HG02571 (cell line): ENCODE measurements at regions not wholly inside any gene's neighbourhood (a gene's known extent, or its start where the extent isn't known, plus 50 kb on each side); places are given as distances from the start of the nearest gene placed in this dataset.

Experiments
- ATAC-seq: cut with Tn5 transposase; IDR thresholded peaks from one replicate; pipeline ENCODE4 v1.9.1; 2021; ENCODE audit warnings: mild to moderate bottlenecking, moderate library complexity; ENCODE audit not compliant: unreplicated experiment

GRCh38 chr3:4021162-4021561 is 221.9 kb downstream of the LRRN1 start:
- ATAC-seq = no peak

GRCh38 chr3:4029135-4029534 is 229.9 kb downstream of the LRRN1 start:
- ATAC-seq = no peak

DNA sequence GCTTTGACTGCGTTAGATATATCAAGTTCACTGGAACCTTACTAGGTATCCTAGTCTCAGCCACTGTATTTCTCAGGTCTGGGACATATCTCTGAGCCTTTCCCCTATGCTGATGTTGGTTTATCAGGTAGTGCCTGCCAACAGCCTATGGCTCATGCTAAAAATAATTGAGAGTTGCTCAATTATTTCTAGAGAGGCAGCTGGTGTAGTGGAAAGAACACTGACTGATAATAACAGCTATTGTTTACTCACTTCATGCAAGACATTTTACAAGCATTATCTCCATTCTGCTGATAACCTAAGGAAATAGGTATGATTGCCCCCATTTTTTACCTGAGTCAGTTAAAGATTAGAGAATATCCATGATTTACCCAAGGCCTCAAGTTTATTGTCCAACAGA is 231.4 kb downstream of the LRRN1 start:
- ATAC-seq = no peak

DNA sequence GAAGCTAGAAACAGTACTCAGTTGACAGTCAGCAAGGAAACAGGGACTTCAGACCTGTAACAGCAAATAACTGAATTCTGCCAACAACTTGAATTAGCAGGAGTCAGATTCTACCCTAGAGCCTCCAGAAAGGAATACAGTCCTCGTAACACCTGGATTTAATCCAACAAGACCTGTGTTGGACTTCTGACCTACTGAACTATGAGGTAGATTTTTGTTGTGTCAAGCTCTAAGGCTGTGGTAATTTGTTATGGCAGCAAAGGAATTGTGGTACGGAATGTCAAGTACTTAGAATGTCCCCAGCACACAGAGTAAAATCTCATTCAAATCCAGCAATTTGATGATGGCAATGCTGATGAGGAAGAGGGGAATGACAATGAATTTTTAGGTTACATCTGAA is 234.1 kb downstream of the LRRN1 start:
- ATAC-seq = no peak

- no peak for ATAC-seq
These were observed 236.8 kb downstream of the LRRN1 start for GRCh38 chr3:4036046-4036445.

DNA sequence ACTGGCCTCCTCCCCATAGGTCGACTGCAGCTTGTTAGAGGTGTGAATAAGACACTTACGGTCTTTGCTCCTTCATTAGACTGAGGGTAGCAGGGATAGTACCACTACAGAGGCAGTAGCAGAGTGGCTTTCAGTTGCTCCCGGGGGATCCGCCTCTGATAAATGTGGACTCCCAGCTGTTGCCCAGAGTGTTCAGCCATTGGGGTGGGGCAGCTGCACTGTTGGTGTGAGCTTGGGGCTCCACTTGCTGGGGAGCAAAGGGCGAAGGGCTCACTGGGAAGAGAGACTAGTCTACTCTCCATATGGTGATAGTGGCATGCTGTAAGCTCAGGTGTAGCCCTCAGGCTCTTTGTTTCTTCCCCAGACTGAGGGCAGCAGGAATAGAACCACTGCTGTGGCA is 239.1 kb downstream of the LRRN1 start:
- ATAC-seq = no peak

GRCh38 chr3:4042070-4042469 is 242.8 kb downstream of the LRRN1 start:
- no peak for ATAC-seq

- no peak for ATAC-seq
These were observed 243.6 kb downstream of the LRRN1 start for GRCh38 chr3:4042869-4043268.

GRCh38 chr3:4043867-4044575 is 244.8 kb downstream of the LRRN1 start:
- no peak for ATAC-seq

- no peak for ATAC-seq
These were observed 245.4 kb downstream of the LRRN1 start for GRCh38 chr3:4044619-4045018.

DNA sequence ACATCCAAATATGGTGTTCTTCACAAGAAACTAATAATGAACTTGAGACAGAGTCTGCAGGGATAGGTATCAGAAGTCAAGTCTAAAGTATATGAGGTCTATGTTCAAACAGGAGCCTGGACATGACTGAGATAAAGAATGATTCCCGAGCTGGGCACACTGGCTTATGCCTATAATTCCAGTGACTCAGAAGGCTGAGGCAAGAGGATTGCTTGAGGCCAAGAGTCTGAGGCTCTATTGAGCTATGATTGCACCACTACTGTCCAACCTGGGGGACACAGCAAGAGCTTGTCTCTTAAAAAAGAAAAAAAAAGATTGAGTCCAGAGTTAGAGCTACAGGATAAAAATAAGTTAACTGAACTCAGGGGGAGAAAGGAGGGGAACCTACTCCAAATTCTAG is 246.5 kb downstream of the LRRN1 start:
- no peak for ATAC-seq

- ATAC-seq = no peak
These were observed 248.1 kb downstream of the LRRN1 start for GRCh38 chr3:4047366-4047765.

- ATAC-seq = no peak
These were observed 250.5 kb upstream of the SETMAR start for GRCh38 chr3:4052706-4053105.

GRCh38 chr3:4053975-4054374 is 249.2 kb upstream of the SETMAR start:
- no peak for ATAC-seq

GRCh38 chr3:4060064-4060463 is 243.1 kb upstream of the SETMAR start:
- ATAC-seq = no peak

- ATAC-seq = no peak
These were observed 242.6 kb upstream of the SETMAR start for GRCh38 chr3:4060603-4061002.

GRCh38 chr3:4061195-4061594 is 242.0 kb upstream of the SETMAR start:
- ATAC-seq = no peak

DNA sequence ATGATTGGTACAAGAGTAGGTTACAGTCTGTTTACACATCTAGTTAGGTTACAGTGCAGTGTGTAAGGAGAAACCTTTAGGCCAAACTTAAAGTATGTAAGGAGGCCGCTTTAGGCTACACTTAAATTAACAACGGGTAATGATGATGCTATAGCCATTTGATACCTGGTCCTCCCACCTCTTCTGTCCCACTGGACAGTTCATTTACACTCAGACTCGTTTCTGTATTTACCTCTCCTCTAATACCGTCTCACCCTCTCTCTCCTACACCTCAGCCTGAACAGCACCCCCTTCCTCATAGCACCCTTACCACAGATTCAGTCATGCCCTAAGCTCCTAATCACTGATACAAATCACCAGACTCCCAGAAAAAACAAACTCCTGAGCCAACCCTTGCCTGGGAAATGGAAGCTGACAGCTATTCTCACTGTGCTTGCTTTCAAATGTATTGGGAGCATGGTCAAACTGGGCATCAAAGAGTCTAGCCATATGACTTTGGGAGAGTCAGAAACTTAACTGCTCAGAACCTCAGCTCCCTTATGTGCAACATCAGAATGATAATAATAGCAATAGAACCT is 241.3 kb upstream of the SETMAR start:
- ATAC-seq = no peak

GRCh38 chr3:4062621-4063020 is 240.5 kb upstream of the SETMAR start:
- no peak for ATAC-seq

DNA sequence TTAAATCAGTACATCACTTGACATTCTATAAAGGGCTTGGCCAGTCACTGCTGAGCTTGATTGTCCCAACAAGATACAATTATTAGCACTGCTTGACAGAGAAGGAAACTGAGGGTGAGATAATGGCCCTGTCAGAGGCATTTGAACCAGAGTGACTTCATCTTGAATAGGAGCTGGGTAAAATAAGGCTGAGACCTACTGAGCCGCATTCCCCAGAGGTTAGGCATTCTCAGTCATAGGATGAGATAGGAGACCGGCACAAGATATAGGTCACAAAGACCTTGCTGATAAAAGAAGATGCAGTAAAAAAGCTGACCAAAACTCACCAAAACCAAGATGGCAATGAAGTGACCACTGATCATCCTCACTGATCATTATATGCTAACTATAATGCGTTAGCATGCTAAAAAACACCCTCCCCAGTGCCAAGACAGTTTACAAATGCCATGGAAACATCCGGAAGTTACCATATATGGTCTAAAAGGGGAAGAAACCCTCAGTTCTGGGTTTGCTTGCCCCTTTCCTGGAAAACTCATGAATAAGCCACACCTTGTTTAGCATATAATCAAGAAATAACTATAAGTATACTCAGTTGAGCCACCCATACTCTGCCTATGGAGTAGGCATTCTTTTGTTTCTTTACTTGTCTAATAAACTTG is 239.1 kb upstream of the SETMAR start:
- no peak for ATAC-seq

DNA sequence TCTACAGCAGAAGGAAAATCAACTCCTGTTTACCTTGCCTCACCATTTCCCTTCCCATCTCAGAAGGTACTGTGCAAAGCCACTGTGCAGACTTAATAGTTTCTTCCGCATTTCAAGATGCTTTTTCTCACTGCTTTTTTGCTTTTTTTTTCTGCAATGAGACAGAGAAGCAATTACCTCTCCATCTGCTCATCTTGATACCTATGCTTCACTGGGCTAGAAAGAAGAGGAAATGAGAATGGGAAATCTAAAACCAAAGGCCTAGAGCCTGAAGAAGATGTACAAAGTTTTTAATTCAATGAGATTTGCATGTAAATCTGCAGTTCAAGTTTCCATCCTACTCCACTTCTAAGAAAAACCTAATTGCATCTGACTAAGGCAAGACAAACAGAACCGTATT is 238.1 kb upstream of the SETMAR start:
- ATAC-seq = no peak

DNA sequence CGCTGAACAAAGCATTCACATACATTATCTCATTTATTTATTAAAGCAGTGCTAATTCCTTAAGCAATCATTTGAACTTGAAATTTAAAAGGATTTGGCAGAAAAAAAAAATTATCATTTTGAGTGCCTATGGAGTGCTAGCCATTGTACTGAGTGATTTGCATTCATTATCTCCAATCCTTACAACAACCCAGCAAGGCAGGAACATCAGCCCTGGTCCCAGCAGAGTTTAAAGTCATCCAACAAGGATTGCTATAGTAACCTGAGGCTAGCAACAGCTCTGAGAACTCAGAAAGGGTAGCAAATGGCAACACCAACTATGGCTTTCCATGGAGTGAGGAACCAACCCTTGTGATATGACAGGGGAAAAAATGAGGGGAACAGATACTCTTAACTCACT is 237.6 kb upstream of the SETMAR start:
- no peak for ATAC-seq
